ENCODE measurements at regions not wholly inside any gene's neighbourhood (a gene's known extent, or its start where the extent isn't known, plus 50 kb on each side); places are given as distances from the start of the nearest gene placed in this dataset.
A peak's percentile ranks its signal among the peaks of the same experiment; 100 is the strongest.

DNA sequence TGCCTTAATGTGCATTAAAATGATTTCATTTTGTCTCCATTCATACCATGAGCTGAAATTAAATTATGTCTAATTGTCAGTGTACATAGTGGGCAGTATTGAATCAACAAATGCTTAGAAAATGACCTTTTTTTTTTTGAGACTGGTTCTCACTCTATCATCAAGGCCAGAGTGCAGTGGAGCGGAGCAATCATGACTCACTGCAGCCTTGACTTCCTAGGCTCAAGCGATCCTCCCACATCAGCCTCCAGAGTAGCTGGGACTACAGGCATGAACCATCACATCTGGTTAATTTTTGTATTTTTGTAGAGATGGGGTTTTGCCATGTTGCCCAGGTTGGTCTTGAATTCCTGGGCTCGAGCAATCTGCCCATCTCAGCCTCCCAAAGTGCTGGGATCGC, 117.0 kb upstream of the BLID start:
- H3K4me3 ChIP-seq (ENCODE audit: low read depth, low read length), result no peak overlapping the region
- peaks cover 16% of the 10 kb centered on the region for H3K4me1 ChIP-seq (ENCODE audit: control insufficient read depth, insufficient read depth, low read length)
- no peaks in the 10 kb centered on the region for H3K9me3 ChIP-seq (ENCODE audit: control insufficient read depth, insufficient read depth, low read depth, low read length)
- no peak overlapping the region for H3K9ac ChIP-seq (ENCODE audit: low read length)
- no peak overlapping the region for H3K27ac ChIP-seq (ENCODE audit: low read depth, low read length)
- no peaks in the 10 kb centered on the region for H3K27me3 ChIP-seq (ENCODE audit: control insufficient read depth, insufficient read depth, low read length)
- H3K36me3 ChIP-seq (ENCODE audit: control insufficient read depth, insufficient read depth, low read length), result no peaks in the 10 kb centered on the region

DNA sequence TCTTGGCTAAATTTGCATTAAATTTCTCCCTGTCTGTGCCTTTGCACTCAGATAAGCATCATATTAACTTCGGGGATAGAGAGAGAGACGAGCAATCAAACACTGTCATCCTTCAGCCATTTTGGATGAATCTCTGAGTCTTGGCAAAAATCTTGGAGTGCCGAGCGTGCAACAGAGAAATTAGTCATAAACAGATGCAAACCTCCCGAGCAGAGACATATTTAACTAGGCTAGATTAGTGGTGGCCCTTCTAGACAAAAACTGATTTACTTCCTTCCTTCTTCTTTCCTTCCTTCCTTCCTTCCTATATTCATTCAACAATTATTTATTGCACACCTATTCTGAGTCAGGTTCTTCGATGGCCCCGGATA, 114.4 kb upstream of the BLID start:
- Histone ChIP-seq H3K27me3 (ENCODE audit: control insufficient read depth, insufficient read depth, low read length) (no peaks in the 10 kb centered on the region), H3K4me3 (ENCODE audit: low read depth, low read length) (no peak overlapping the region), H3K9ac (ENCODE audit: low read length) (no peak overlapping the region), H3K27ac (ENCODE audit: low read depth, low read length) (no peak overlapping the region), H3K4me1 (ENCODE audit: control insufficient read depth, insufficient read depth, low read length) (peaks cover 16% of the 10 kb centered on the region), H3K36me3 (ENCODE audit: control insufficient read depth, insufficient read depth, low read length) (no peaks in the 10 kb centered on the region), H3K9me3 (ENCODE audit: control insufficient read depth, insufficient read depth, low read depth, low read length) (no peaks in the 10 kb centered on the region)

DNA sequence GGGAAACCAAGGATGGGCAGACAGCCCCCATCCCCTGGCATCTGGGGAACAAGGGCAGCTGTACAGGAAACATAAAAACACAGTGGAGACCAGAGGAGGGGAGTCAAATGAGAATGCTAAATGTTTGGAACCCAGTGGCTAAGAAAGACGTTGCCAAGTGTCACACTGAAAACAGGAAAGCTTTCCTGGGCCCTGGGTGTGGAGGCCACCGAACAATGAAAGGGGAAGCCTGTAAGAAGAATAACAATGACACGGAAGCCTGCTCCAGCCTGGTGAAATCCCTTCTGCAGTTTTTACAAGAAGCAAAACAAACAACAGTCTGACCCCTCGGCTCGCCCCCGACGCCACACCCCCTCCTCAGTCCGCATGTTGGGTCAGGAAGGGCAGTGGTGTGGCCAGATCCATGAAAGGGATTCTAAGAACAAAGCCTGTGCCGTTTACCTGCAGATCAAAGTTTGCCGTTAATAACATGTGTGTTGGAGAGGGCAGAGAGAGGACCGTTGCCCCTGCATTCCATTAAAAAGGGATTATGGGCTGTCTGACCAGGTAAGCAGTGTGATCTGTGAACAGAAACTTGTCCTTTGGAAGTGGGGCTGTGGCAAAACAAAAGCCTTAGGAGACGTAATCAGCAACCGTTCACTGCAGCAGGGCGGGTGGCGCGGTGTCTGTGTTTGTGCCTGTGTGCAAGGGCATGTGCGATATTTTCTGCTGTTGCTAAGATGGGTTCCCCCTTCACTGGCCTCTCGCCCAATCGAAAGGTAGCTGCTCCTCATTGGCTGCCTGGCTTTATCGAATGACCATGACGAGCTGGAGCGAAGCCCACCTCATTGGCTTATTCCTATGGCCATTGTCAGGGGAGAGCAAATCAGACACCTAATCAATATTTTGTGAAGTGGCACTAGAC, 113.7 kb upstream of the BLID start:
- Histone ChIP-seq H3K4me3 (ENCODE audit: low read depth, low read length) (peak overlapping the region; percentile 2; the same call in 1 of the 2 replicates), H3K36me3 (ENCODE audit: control insufficient read depth, insufficient read depth, low read length) (no peaks in the 10 kb centered on the region), H3K9ac (ENCODE audit: low read length) (no peak overlapping the region), H3K27ac (ENCODE audit: low read depth, low read length) (no peak overlapping the region), H3K4me1 (ENCODE audit: control insufficient read depth, insufficient read depth, low read length) (peaks cover 16% of the 10 kb centered on the region), H3K27me3 (ENCODE audit: control insufficient read depth, insufficient read depth, low read length) (no peaks in the 10 kb centered on the region), H3K9me3 (ENCODE audit: control insufficient read depth, insufficient read depth, low read depth, low read length) (no peaks in the 10 kb centered on the region)

DNA sequence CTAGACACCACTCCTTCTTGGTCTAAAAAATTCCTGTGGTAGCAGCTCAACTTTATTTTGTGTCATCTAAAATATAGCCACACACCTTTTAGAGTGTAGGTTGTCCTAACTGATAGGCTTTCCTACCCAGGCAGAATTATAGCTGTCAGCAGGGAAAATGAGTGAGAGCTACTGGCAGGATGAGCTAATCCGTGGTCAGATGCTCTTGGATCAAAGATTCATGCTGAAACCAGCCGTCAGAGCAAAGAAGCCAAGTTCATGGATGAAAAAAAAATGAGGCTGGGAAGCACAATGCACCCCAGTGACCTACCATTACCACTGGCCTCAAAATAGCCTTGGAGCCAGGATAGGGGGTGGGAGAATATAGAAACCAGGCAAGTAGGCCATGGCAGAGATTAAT, 113.1 kb upstream of the BLID start:
- Histone ChIP-seq H3K4me1 (ENCODE audit: control insufficient read depth, insufficient read depth, low read length) (peaks cover 16% of the 10 kb centered on the region), H3K27ac (ENCODE audit: low read depth, low read length) (no peak overlapping the region), H3K9ac (ENCODE audit: low read length) (no peak overlapping the region), H3K36me3 (ENCODE audit: control insufficient read depth, insufficient read depth, low read length) (no peaks in the 10 kb centered on the region), H3K9me3 (ENCODE audit: control insufficient read depth, insufficient read depth, low read depth, low read length) (no peaks in the 10 kb centered on the region), H3K4me3 (ENCODE audit: low read depth, low read length) (no peak overlapping the region), H3K27me3 (ENCODE audit: control insufficient read depth, insufficient read depth, low read length) (no peaks in the 10 kb centered on the region)

DNA sequence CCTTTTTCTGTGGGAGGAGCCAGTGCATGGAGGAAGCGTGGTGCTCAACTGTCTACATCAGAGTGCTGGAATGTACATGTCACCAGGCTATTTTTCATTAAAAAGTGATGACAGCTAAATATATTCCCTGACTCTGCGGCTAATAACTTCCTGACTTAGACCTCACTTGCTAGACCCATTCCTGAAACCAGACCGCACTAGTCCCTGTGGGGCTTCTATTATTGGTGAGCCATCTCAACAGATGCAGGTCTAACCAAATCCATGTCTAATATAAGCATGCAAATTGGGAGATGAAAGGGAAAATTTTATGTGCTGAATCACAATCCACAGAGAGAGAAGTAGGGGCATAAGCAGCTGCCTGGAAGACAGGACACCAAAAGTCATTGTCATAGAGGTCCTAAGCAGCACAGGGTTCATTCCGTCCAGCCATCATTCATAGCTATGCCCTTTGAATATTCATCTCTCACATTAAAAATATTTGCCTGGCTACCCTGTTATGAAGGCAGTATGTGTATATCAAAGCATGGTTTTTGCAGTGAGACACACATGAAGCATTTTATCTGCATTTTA, 110.9 kb upstream of the BLID start:
- no peak overlapping the region for H3K4me3 ChIP-seq (ENCODE audit: low read depth, low read length)
- no peak overlapping the region for H3K27ac ChIP-seq (ENCODE audit: low read depth, low read length)
- no peaks in the 10 kb centered on the region for H3K36me3 ChIP-seq (ENCODE audit: control insufficient read depth, insufficient read depth, low read length)
- H3K9me3 ChIP-seq (ENCODE audit: control insufficient read depth, insufficient read depth, low read depth, low read length), result no peaks in the 10 kb centered on the region
- no peaks in the 10 kb centered on the region for H3K27me3 ChIP-seq (ENCODE audit: control insufficient read depth, insufficient read depth, low read length)
- H3K9ac ChIP-seq (ENCODE audit: low read length), result no peak overlapping the region
- H3K4me1 ChIP-seq (ENCODE audit: control insufficient read depth, insufficient read depth, low read length), result peaks cover 16% of the 10 kb centered on the region

DNA sequence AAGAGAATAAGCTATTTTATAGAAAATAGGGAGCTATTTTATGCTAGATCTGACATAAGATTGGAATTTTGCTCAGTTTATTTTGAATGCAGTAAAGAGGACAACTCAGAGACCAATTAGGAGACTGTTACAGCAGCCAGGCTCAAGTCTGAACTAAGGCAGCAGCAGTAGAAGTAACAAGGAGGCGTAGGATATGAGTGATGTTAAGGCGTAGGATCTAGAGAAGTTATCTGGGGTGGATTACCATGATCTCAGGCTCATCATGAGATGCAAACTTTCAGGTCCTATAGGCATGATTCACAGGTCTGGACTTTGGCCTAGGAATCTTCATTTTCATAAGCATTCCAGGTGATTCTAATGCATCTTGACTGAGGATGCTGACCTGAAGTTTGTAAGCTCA, 108.9 kb upstream of the BLID start:
- no peak overlapping the region for H3K9ac ChIP-seq (ENCODE audit: low read length)
- no peak overlapping the region for H3K27ac ChIP-seq (ENCODE audit: low read depth, low read length)
- no peak overlapping the region for H3K4me3 ChIP-seq (ENCODE audit: low read depth, low read length)
- H3K9me3 ChIP-seq (ENCODE audit: control insufficient read depth, insufficient read depth, low read depth, low read length), result no peaks in the 10 kb centered on the region
- H3K27me3 ChIP-seq (ENCODE audit: control insufficient read depth, insufficient read depth, low read length), result no peaks in the 10 kb centered on the region
- no peaks in the 10 kb centered on the region for H3K36me3 ChIP-seq (ENCODE audit: control insufficient read depth, insufficient read depth, low read length)
- peaks cover 12% of the 10 kb centered on the region for H3K4me1 ChIP-seq (ENCODE audit: control insufficient read depth, insufficient read depth, low read length)

DNA sequence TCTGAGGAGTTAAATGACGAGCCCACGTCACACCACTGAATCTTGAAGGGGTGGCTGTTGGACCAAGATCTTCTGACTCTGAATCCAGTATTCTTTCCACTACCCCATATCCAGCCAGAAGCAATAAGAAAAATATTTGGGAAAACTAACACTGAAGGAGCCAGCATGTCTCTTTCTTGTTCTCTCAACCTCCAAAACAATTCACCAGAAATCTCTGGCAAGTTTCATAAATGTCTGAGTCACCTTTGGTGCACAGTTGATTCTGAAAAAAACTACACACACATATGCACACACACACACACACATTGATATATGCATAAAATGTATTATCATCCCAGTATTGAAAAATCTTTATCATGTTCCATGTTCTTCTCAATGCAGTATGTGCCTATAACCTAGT, 104.3 kb upstream of the BLID start:
- peaks cover 10% of the 10 kb centered on the region for H3K4me1 ChIP-seq (ENCODE audit: control insufficient read depth, insufficient read depth, low read length)

DNA sequence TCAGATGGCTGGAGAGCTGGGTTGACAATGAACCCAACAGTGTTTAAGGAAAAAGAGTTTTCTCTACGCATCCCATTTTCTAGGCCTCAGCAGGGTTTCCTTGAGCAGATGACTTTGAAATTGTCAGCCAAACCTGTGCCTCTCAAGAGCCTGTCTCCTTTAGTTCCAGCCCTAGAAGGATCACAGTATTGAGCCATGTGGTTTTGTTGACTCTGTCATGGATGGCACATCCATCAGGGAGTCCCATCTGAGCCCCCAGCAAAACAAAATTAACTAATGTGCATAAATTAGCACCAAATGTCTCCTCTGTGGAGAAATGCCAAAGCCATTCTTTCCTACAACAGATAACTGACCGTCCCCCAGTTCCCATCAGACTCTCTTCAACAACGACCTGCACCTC, 103.8 kb upstream of the BLID start:
- H3K27me3 ChIP-seq (ENCODE audit: control insufficient read depth, insufficient read depth, low read length), result no peaks in the 10 kb centered on the region
- H3K4me1 ChIP-seq (ENCODE audit: control insufficient read depth, insufficient read depth, low read length), result peaks cover 16% of the 10 kb centered on the region
- no peak overlapping the region for H3K4me3 ChIP-seq (ENCODE audit: low read depth, low read length)
- no peak overlapping the region for H3K27ac ChIP-seq (ENCODE audit: low read depth, low read length)
- H3K9me3 ChIP-seq (ENCODE audit: control insufficient read depth, insufficient read depth, low read depth, low read length), result no peaks in the 10 kb centered on the region
- no peak overlapping the region for H3K9ac ChIP-seq (ENCODE audit: low read length)
- no peaks in the 10 kb centered on the region for H3K36me3 ChIP-seq (ENCODE audit: control insufficient read depth, insufficient read depth, low read length)

More for the DNA sequence above, 104.3 kb upstream of the BLID start:
- no peak overlapping the region for H3K4me3 ChIP-seq (ENCODE audit: low read depth, low read length)
- H3K9me3 ChIP-seq (ENCODE audit: control insufficient read depth, insufficient read depth, low read depth, low read length), result no peaks in the 10 kb centered on the region
- H3K9ac ChIP-seq (ENCODE audit: low read length), result no peak overlapping the region
- no peak overlapping the region for H3K27ac ChIP-seq (ENCODE audit: low read depth, low read length)
- H3K27me3 ChIP-seq (ENCODE audit: control insufficient read depth, insufficient read depth, low read length), result no peaks in the 10 kb centered on the region
- no peaks in the 10 kb centered on the region for H3K36me3 ChIP-seq (ENCODE audit: control insufficient read depth, insufficient read depth, low read length)

DNA sequence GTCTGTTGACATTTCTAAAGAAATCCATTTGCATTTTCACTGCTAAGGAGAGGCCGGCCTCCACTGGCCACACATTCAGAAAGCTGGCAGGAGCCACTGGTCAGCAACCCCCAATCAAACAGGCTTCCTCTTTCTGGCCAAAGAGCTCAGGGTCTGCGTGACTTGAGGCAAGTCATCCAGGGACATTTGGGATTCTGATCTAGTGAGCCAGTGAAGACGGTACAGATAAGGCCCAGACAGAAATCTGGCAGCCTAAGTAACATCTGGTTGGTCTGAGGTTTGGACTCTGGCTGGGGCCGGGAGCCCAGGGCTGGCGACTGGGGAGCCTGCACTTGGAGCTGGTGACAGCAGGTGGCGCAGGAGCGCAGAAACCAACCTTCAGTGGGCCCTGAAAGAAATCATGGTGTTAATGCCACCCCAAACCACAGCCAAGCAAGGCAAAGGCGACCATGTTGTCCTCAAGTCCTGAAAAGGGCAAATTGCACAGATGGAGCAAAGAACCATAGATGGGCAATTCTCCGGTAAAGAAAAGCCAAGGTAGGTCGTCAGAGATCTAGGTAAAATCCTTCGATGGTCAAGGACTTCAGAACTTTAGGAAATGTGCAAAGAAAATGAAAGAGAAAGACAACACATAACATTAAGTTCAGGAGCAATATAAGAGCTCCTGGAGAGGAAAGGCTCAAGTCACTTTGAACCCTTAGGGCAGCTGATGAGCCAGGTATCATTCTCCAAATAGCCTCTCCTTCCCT, 99.4 kb upstream of the BLID start:
- no peaks in the 10 kb centered on the region for H3K36me3 ChIP-seq (ENCODE audit: control insufficient read depth, insufficient read depth, low read length)
- H3K9ac ChIP-seq (ENCODE audit: low read length), result no peak overlapping the region
- peaks cover 17% of the 10 kb centered on the region for H3K4me1 ChIP-seq (ENCODE audit: control insufficient read depth, insufficient read depth, low read length)
- H3K9me3 ChIP-seq (ENCODE audit: control insufficient read depth, insufficient read depth, low read depth, low read length), result no peaks in the 10 kb centered on the region
- no peaks in the 10 kb centered on the region for H3K27me3 ChIP-seq (ENCODE audit: control insufficient read depth, insufficient read depth, low read length)
- H3K27ac ChIP-seq (ENCODE audit: low read depth, low read length), result no peak overlapping the region
- H3K4me3 ChIP-seq (ENCODE audit: low read depth, low read length), result no peak overlapping the region

DNA sequence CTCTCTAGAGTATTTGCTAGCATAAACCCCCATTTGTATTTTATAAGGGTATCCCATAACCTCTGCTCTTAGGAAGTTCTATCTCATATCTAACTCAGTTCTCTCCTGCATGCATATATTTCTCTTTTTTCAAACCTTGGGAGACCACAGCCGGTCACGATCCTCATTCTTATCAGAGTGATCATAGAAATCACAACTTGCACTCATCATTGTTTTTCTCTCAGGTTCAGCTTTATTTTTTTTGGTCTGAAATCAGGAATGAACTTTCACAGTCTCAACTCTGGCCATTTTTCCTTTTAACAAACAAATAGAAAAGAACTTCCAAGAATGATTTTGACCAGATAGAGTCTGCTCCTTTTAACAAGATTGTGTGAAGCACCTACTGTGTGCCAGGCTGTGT, 98.6 kb upstream of the BLID start:
- no peak overlapping the region for H3K27ac ChIP-seq (ENCODE audit: low read depth, low read length)
- no peaks in the 10 kb centered on the region for H3K36me3 ChIP-seq (ENCODE audit: control insufficient read depth, insufficient read depth, low read length)
- H3K9ac ChIP-seq (ENCODE audit: low read length), result no peak overlapping the region
- H3K27me3 ChIP-seq (ENCODE audit: control insufficient read depth, insufficient read depth, low read length), result no peaks in the 10 kb centered on the region
- H3K4me1 ChIP-seq (ENCODE audit: control insufficient read depth, insufficient read depth, low read length), result peaks cover 17% of the 10 kb centered on the region
- H3K9me3 ChIP-seq (ENCODE audit: control insufficient read depth, insufficient read depth, low read depth, low read length), result no peaks in the 10 kb centered on the region
- no peak overlapping the region for H3K4me3 ChIP-seq (ENCODE audit: low read depth, low read length)

DNA sequence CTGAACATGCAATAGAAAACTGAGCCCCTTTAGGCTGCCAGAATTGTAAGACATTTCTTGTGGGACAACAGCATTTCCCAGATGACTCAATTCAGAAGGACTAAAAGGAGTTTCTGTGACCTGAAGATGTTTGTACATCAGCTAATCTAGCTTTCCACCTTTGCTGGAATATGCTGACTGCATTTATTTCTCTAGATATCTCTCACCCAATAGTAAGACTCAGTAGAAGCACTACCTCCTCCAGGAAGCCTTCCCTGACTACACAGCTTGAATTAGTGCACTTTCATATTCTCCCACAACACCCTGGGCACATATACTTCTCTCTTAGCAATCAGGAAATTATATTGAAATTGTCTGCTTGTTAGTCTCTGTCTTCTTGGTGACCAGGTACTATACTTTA, 98.1 kb upstream of the BLID start:
- Histone ChIP-seq H3K27me3 (ENCODE audit: control insufficient read depth, insufficient read depth, low read length) (no peaks in the 10 kb centered on the region), H3K4me3 (ENCODE audit: low read depth, low read length) (no peak overlapping the region), H3K9me3 (ENCODE audit: control insufficient read depth, insufficient read depth, low read depth, low read length) (no peaks in the 10 kb centered on the region), H3K27ac (ENCODE audit: low read depth, low read length) (no peak overlapping the region), H3K4me1 (ENCODE audit: control insufficient read depth, insufficient read depth, low read length) (peaks cover 17% of the 10 kb centered on the region), H3K36me3 (ENCODE audit: control insufficient read depth, insufficient read depth, low read length) (no peaks in the 10 kb centered on the region), H3K9ac (ENCODE audit: low read length) (no peak overlapping the region)

Measured in HUES6 (cell line).